ENCODE measurements at regions not wholly inside any gene's neighbourhood (a gene's known extent, or its start where the extent isn't known, plus 50 kb on each side); places are given as distances from the start of the nearest gene placed in this dataset.
"Not testable (repeated sequence)": the region's sequence is repeated elsewhere in the genome, so short reads cannot be mapped to it uniquely, and the experiment has no call there.

DNA sequence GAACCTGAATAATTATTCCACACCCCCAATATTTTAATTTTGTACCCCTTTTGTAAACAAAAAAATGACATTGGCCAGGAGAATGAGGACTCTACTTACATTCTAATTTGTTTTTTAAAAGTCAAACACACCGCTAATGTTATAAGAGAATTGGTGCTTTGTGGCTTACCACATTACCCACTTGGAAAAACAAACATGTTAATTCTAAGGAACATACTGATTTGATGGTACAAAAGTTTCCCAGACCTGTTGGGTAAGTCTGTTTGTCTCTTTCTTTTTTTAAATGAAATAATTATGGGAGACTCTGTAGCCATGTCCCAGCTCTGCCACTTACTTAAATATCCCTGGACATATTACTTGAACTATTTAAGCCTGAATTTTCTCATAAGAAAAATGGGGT lies 352.5 kb upstream of the C2CD4B start:
- Histone ChIP-seq H3K4me1 (ENCODE audit: control insufficient read depth, extremely low read depth, insufficient read depth, low read length) (no peaks in the 10 kb centered on the region), H3K4me2 (ENCODE audit: extremely low read depth, insufficient read depth, low read length) (no peak overlapping the region), H3K27me3 (ENCODE audit: control insufficient read depth, insufficient read depth, low read length) (no peaks in the 10 kb centered on the region), H4K20me1 (ENCODE audit: control insufficient read depth, extremely low read depth, insufficient read depth, low read length) (no peaks in the 10 kb centered on the region), H2AFZ (ENCODE audit: low read length) (no peak overlapping the region), H3K79me2 (ENCODE audit: control insufficient read depth, insufficient read depth, low read length) (no peaks in the 10 kb centered on the region), H3K4me3 (replicated peaks in 1 of 4; ENCODE audit: control extremely low read depth in 1 of 4, insufficient read depth in 1 of 4, low read depth in 3 of 4, low read length in 4 of 4) (no peak overlapping the region), H3K36me3 (ENCODE audit: control insufficient read depth, insufficient read depth, low read length) (no peaks in the 10 kb centered on the region), H3K27ac (ENCODE audit: insufficient read depth, low read length) (no peak overlapping the region), H3K9me3 (ENCODE audit: control insufficient read depth, insufficient read depth, low read depth, low read length) (no peaks in the 10 kb centered on the region), H3K9ac (ENCODE audit: insufficient read depth, low read length) (no peak overlapping the region)
- peak; percentile 14 to 33 for DNase-seq (ENCODE audit: low read depth in 2 of 2)
- TF ChIP-seq, protein P1, sequence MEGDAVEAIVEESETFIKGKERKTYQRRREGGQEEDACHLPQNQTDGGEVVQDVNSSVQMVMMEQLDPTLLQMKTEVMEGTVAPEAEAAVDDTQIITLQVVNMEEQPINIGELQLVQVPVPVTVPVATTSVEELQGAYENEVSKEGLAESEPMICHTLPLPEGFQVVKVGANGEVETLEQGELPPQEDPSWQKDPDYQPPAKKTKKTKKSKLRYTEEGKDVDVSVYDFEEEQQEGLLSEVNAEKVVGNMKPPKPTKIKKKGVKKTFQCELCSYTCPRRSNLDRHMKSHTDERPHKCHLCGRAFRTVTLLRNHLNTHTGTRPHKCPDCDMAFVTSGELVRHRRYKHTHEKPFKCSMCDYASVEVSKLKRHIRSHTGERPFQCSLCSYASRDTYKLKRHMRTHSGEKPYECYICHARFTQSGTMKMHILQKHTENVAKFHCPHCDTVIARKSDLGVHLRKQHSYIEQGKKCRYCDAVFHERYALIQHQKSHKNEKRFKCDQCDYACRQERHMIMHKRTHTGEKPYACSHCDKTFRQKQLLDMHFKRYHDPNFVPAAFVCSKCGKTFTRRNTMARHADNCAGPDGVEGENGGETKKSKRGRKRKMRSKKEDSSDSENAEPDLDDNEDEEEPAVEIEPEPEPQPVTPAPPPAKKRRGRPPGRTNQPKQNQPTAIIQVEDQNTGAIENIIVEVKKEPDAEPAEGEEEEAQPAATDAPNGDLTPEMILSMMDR (conservative IDR thresholded peaks at IDR 0.05 in 1 of 2, IDR thresholded peaks at IDR 0.05 in 1 of 2; ENCODE audit: low read depth in 1 of 2, low read length in 2 of 2): no peak

DNA sequence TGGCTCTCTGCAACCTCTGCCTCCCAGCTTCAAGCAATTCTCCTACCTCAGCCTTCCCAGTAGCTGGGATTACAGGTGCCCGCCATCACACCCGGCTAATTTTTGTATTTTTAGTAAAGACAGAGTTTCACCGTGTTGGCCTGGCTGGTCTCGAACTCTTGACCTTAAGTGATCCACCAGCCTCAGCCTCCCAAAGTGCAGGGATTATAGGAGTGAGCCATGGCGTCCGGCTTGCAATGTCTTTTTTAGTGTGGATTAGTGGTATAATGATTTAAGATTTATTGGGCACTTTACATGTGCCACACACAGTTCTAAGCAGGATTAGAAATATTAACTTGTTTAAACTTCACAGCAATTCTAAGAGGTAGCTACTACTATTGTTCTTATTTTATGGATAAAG lies 353.6 kb upstream of the C2CD4B start:
- not testable (repeated sequence) for H3K4me2 ChIP-seq (ENCODE audit: extremely low read depth, insufficient read depth, low read length); DNase-seq (ENCODE audit: low read depth in 2 of 2)

DNA sequence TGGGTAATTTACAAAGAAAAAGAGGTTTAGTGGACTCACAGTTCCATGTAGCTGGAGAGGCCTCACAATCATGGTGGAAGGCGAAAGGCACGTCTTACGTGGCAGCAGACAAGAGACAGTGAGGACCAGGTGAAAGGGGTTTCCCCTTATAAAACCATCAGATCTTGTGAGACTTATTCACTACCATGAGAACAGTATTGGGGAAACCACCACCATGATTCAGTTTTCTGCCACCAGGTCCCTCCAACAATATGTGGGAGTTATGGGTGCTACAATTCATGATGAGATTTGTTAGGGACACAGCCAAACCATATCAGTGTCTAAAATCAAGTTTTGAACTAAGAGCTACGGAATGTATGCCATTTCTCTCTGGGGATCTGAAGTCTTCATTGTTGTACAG lies 354.8 kb upstream of the C2CD4B start:
- no peak overlapping the region for H3K4me3 ChIP-seq (replicated peaks in 1 of 4; ENCODE audit: control extremely low read depth in 1 of 4, insufficient read depth in 1 of 4, low read depth in 3 of 4, low read length in 4 of 4)
- no peaks in the 10 kb centered on the region for H3K36me3 ChIP-seq (ENCODE audit: control insufficient read depth, insufficient read depth, low read length)
- no peaks in the 10 kb centered on the region for H4K20me1 ChIP-seq (ENCODE audit: control insufficient read depth, extremely low read depth, insufficient read depth, low read length)
- no peak overlapping the region for H3K4me2 ChIP-seq (ENCODE audit: extremely low read depth, insufficient read depth, low read length)
- H3K4me1 ChIP-seq (ENCODE audit: control insufficient read depth, extremely low read depth, insufficient read depth, low read length): no peaks in the 10 kb centered on the region
- H3K27me3 ChIP-seq (ENCODE audit: control insufficient read depth, insufficient read depth, low read length): no peaks in the 10 kb centered on the region
- no peak overlapping the region for H3K9ac ChIP-seq (ENCODE audit: insufficient read depth, low read length)
- no peak overlapping the region for H2AFZ ChIP-seq (ENCODE audit: low read length)
- TF ChIP-seq, protein P1 (conservative IDR thresholded peaks at IDR 0.05 in 1 of 2, IDR thresholded peaks at IDR 0.05 in 1 of 2; ENCODE audit: low read depth in 1 of 2, low read length in 2 of 2): no peak
- TF ChIP-seq EZH2 (IDR thresholded peaks at IDR 0.05; ENCODE audit: low read length, missing control alignments): no peak
- no peaks in the 10 kb centered on the region for H3K79me2 ChIP-seq (ENCODE audit: control insufficient read depth, insufficient read depth, low read length)
- H3K9me3 ChIP-seq (ENCODE audit: control insufficient read depth, insufficient read depth, low read depth, low read length): no peaks in the 10 kb centered on the region
- no peak for DNase-seq (ENCODE audit: low read depth in 2 of 2)
- no peak overlapping the region for H3K27ac ChIP-seq (ENCODE audit: insufficient read depth, low read length)

More for the DNA sequence above, 353.6 kb upstream of the C2CD4B start:
- not testable (repeated sequence) for H3K4me3 ChIP-seq (replicated peaks in 1 of 4; ENCODE audit: control extremely low read depth in 1 of 4, insufficient read depth in 1 of 4, low read depth in 3 of 4, low read length in 4 of 4); H2AFZ ChIP-seq (ENCODE audit: low read length); H3K27me3 ChIP-seq (ENCODE audit: control insufficient read depth, insufficient read depth, low read length); H3K9me3 ChIP-seq (ENCODE audit: control insufficient read depth, insufficient read depth, low read depth, low read length); H3K79me2 ChIP-seq (ENCODE audit: control insufficient read depth, insufficient read depth, low read length); H3K9ac ChIP-seq (ENCODE audit: insufficient read depth, low read length); H3K36me3 ChIP-seq (ENCODE audit: control insufficient read depth, insufficient read depth, low read length); H3K27ac ChIP-seq (ENCODE audit: insufficient read depth, low read length); H3K4me1 ChIP-seq (ENCODE audit: control insufficient read depth, extremely low read depth, insufficient read depth, low read length); H4K20me1 ChIP-seq (ENCODE audit: control insufficient read depth, extremely low read depth, insufficient read depth, low read length)

DNA sequence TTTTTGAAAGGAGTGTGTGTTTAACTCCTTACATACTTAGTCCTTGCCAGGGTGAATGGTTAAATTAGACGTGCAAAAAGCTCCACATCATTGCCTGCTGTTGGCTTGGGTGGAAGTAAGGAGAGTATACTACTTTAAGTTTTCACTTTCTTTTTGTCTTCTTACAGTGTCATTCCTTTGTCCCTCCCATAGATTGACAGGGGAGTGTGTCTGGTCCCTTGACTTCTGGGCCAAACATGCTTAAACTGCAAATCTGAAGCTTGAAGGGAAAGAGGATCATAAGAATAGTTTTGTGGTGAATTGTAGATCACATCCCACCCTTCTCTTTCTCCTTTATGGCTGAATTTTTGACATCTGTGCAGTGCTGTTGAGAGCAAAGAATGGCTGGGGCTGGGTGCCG lies 355.8 kb upstream of the C2CD4B start:
- Histone ChIP-seq H3K9ac (ENCODE audit: insufficient read depth, low read length) (no peak overlapping the region), H2AFZ (ENCODE audit: low read length) (no peak overlapping the region), H3K4me1 (ENCODE audit: control insufficient read depth, extremely low read depth, insufficient read depth, low read length) (no peaks in the 10 kb centered on the region), H3K36me3 (ENCODE audit: control insufficient read depth, insufficient read depth, low read length) (no peaks in the 10 kb centered on the region), H3K4me3 (replicated peaks in 1 of 4; ENCODE audit: control extremely low read depth in 1 of 4, insufficient read depth in 1 of 4, low read depth in 3 of 4, low read length in 4 of 4) (no peak overlapping the region), H3K27me3 (ENCODE audit: control insufficient read depth, insufficient read depth, low read length) (no peaks in the 10 kb centered on the region), H3K9me3 (ENCODE audit: control insufficient read depth, insufficient read depth, low read depth, low read length) (no peaks in the 10 kb centered on the region), H4K20me1 (ENCODE audit: control insufficient read depth, extremely low read depth, insufficient read depth, low read length) (no peaks in the 10 kb centered on the region), H3K27ac (ENCODE audit: insufficient read depth, low read length) (no peak overlapping the region), H3K4me2 (ENCODE audit: extremely low read depth, insufficient read depth, low read length) (no peak overlapping the region), H3K79me2 (ENCODE audit: control insufficient read depth, insufficient read depth, low read length) (no peaks in the 10 kb centered on the region)
- TF ChIP-seq, protein P1 (conservative IDR thresholded peaks at IDR 0.05 in 1 of 2, IDR thresholded peaks at IDR 0.05 in 1 of 2; ENCODE audit: low read depth in 1 of 2, low read length in 2 of 2): no peak
- no peak for TF ChIP-seq EZH2 (IDR thresholded peaks at IDR 0.05; ENCODE audit: low read length, missing control alignments)
- DNase-seq (ENCODE audit: low read depth in 2 of 2): no peak

All from fibroblast of lung (primary cell).